ENCODE measurements at regions not wholly inside any gene's neighbourhood (a gene's known extent, or its start where the extent isn't known, plus 50 kb on each side); places are given as distances from the start of the nearest gene placed in this dataset.

GRCh38 chr18:47341678-47342077, 90.2 kb upstream of the SKOR2 start:
- no peak for DNase-seq (ENCODE audit: low read depth, low spot score)

GRCh38 chr18:47334966-47335365, 83.5 kb upstream of the SKOR2 start:
- DNase-seq (ENCODE audit: low read depth, low spot score) = no peak

- no peak for DNase-seq (ENCODE audit: low read depth, low spot score)
These were observed 82.6 kb upstream of the SKOR2 start for GRCh38 chr18:47333926-47334635.

GRCh38 chr18:47331641-47332040, 80.2 kb upstream of the SKOR2 start:
- DNase-seq (ENCODE audit: low read depth, low spot score) = no peak

DNA sequence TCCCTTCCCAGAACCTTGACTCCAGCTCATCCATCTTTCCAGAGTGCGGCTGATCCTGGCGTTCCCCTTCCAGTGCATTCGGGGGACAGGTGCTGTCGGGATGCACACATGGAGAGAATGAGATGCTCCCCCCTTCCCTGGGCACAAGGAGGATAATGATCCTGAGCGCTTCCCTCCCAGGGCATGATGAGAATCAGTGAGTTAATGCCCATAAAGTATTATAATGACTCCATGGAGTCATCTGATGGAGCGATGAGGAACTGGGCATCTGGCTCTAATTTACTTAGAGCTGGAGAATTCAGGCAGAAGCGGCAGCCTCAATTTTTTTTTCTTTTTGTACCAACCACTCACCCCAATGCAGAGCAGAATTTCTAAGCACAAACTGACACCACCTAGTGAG, 79.6 kb upstream of the SKOR2 start:
- DNase-seq (ENCODE audit: low read depth, low spot score) = no peak

- no peak for DNase-seq (ENCODE audit: low read depth, low spot score)
These were observed 71.7 kb upstream of the SKOR2 start for GRCh38 chr18:47323158-47323557.

DNA sequence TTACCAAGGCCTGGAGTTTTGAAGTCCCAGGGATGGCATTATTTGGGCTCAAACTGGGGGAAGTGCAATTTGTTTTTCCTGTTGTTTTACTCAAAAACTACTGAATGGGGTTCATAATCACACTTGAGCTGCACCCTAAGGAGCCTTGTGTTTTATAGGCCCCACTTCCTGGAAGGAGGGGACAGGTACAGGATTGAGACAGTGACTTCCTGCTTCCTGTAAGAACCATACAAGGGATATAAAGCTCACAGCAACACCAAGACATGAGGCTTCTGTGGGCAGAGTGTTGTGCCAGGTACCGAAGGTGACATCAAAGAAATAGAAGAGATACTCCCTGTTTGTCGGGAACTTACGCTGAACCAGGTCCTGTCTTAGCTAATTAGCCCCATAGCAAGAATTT, 70.4 kb upstream of the SKOR2 start:
- no peak for DNase-seq (ENCODE audit: low read depth, low spot score)

- no peak for DNase-seq (ENCODE audit: low read depth, low spot score)
These were observed 66.5 kb upstream of the SKOR2 start for GRCh38 chr18:47317824-47318508.

GRCh38 chr18:47316924-47317323, 65.5 kb upstream of the SKOR2 start:
- no peak for DNase-seq (ENCODE audit: low read depth, low spot score)

- no peak for DNase-seq (ENCODE audit: low read depth, low spot score)
These were observed 62.4 kb upstream of the SKOR2 start for GRCh38 chr18:47313901-47314300.

DNA sequence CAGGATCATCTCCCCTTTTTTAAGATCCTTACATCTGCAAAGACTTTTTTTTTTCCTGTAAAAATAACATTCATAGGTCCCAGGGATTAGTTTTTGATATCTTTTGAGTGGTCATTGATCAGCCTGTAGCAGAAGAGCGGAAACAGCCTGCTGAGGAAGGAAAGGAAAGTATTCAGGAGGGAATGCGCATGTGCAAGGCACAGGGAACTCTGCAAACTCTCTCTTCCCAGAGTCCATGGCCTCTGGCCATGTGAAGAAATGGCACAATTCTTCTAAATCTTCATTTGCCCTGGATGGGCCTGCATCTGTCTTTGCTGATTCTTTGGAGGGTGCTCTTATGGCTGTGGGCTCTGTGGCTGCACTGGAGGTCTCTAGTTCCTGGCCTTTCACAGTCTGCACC, 60.1 kb upstream of the SKOR2 start:
- no peak for DNase-seq (ENCODE audit: low read depth, low spot score)

All from activated naive CD8-positive, alpha-beta T cell treated with anti-CD3 and anti-CD28 coated beads, Interleukin-2, amount 50 U/mL, for 16 hours (primary cell).